ENCODE measurements at regions not wholly inside any gene's neighbourhood (a gene's known extent, or its start where the extent isn't known, plus 50 kb on each side); places are given as distances from the start of the nearest gene placed in this dataset.

DNA sequence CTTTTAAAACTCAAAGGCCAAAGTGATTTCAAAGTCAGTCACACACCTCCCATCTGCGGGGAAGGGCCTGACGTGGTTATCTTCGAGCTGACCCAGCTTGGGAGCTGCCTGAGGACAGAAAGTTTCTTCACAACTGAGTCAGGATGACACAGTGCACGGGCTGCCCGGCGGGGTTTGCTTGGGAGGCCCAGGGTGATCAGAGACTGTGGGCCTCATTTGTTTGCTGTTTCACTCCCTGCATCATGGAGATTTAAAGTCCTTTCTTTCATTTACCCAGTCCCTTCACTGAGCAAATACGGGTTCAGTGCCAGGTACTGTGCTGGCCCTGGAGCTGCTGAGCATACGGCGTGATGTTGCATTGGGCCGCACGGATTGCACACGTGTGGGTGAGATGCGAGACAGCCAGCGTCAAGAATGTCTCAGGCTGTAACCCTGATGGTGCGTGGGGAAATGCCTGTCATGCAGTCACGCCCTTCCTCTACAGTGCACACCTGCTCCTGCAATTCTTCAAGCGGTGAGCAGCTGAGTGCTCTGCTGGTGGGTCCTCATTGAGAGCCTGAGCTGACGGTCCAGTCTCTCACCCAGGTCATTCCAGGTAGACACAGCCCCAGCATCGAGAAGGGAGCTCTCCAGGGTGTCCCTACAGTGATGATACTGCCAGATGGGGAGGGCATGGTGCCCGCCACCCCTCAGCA lies 82.7 kb upstream of the PMEPA1 start:
- no peak overlapping the region for H3K27ac ChIP-seq
- TF ChIP-seq ZFX (IDR thresholded peaks at IDR 0.05) (no peak), CTCF (conservative IDR thresholded peaks at IDR 0.05) (no peak)

- no peak overlapping the region for H3K27ac ChIP-seq
- TF ChIP-seq ZFX (IDR thresholded peaks at IDR 0.05): no peak
- no peak for TF ChIP-seq CTCF (conservative IDR thresholded peaks at IDR 0.05)
Observed at GRCh38 chr20:57791966-57792365, 82.2 kb upstream of the PMEPA1 start.

DNA sequence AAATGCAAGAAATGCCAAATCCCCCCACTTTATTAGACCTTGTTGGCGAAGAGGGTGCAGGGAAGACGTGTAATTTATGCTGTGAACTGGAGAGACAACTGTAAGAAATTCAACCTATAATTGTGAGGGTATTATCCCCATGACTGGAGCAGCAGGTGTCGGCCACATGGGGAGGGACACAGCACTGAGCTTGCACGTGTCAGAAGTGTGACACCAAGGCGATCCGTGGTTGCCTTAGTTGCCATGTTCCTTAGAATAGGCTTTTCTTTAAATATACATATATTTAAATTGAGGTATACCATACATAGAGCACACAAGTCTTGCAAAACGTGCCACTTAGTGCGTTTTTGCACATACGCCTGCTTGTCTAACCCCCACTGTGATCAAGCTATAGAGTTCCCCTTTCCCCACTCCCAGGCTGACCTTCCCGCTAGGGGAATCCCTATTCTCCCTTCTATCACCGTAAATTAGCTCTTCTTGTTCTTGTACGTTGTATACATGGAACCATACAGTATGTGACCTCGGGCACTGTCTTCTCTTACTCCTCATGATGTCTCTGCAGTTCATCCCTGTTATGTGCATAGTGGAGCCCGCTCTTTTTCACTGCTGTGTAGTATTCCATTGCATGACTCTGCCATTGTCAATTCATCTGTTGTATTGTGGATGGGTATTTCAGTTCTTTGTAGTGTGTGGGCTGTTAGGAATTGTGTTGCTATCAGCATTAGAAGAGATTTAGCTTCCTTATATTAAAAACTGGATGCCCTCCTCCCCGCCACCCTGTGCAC lies 81.6 kb upstream of the PMEPA1 start:
- no peak overlapping the region for H3K27ac ChIP-seq

GRCh38 chr20:57790176-57790575 lies 80.4 kb upstream of the PMEPA1 start:
- H3K27ac ChIP-seq: no peak overlapping the region

More for the DNA sequence above, 81.6 kb upstream of the PMEPA1 start:
- no peak for TF ChIP-seq ZFX (IDR thresholded peaks at IDR 0.05)
- TF ChIP-seq CTCF (conservative IDR thresholded peaks at IDR 0.05): no peak

DNA sequence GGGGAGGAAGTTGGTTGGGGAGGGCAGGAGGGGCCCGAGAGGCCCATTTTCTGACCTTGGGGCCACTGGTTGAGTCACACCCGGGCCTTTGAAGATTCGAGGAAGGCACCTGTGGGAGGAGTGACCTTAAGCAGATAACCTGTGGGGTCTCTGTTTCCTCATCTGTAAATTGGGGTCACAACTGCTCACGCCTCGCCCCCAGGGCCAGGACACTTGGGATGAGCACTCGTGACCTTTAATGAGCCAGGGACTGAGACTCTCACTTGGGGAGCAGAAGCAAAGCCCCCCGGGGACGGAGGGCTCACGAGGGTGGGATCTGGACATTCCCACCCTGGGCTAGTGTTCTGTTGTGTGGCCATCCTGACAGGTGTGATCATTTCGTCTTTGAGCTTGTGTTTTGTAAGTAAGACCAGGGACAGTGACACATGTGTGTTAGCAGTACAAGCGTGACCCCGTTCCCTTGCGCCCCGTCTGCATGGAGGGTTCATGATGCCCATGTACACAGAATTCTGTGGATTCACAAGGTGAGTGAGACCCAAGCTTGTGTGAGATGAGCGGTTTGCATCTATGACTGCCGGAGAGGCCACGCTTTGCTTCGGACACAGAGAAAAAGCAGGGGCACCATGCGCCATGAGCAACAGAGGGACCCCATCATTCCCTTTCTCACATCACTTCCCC lies 79.3 kb upstream of the PMEPA1 start:
- H3K27ac ChIP-seq: no peak overlapping the region
- no peak for TF ChIP-seq CTCF (conservative IDR thresholded peaks at IDR 0.05)
- TF ChIP-seq ZFX (IDR thresholded peaks at IDR 0.05): no peak

More at GRCh38 chr20:57790176-57790575, 80.4 kb upstream of the PMEPA1 start:
- TF ChIP-seq ZFX (IDR thresholded peaks at IDR 0.05) (no peak), CTCF (conservative IDR thresholded peaks at IDR 0.05) (no peak)

- no peak overlapping the region for H3K27ac ChIP-seq
- TF ChIP-seq ZFX (IDR thresholded peaks at IDR 0.05): no peak
- no peak for TF ChIP-seq CTCF (conservative IDR thresholded peaks at IDR 0.05)
Observed at GRCh38 chr20:57787990-57788781, 78.4 kb upstream of the PMEPA1 start.
